ENCODE measurements at regions not wholly inside any gene's neighbourhood (a gene's known extent, or its start where the extent isn't known, plus 50 kb on each side); places are given as distances from the start of the nearest gene placed in this dataset.

DNA sequence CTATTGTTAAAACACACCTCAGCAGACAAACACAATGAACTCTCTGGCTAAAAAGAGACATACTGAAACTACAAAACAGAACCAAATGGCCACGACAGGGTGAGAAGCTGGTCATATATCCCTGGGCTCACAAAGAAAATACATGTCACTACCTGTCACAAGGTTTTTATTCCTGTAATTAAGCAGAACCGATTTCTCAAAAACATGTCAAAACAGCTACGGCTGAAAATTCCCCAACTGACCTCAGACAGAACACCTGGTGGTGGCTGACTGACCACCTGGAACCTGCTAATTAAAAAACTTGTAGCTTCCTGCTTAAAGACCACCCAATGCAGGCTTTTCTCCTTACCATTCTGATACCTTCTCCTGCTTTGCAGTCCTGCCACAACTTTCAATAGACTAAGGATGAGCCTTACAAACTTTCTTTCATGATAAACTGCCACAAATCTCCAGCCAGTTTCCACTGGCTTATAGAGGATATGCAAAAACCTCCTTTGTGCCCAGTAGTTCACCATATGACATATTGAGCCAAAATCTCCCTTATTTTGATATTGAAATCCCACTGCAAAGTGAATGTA, 571.9 kb downstream of the SPOCK3 start:
- H3K36me3 ChIP-seq (ENCODE audit: insufficient read depth in 1 of 2, low read depth in 1 of 2), result no peaks in the 10 kb centered on the region
- no peak overlapping the region for H3K27ac ChIP-seq
- H3K27me3 ChIP-seq (ENCODE audit: insufficient read depth in 3 of 3, low read length in 2 of 3), result no peaks in the 10 kb centered on the region
- 28 to 32% (median 29%) methylated on average over 3 of the region's 3 CpGs for WGBS, 3 donors
- no peak for ATAC-seq
- intact Hi-C loops (cut with DNase I), result no loop called here
- no peak for DNase-seq
- H3K4me3 ChIP-seq, result no peak overlapping the region
- no peaks in the 10 kb centered on the region for H3K4me1 ChIP-seq
- TF ChIP-seq, protein P1, sequence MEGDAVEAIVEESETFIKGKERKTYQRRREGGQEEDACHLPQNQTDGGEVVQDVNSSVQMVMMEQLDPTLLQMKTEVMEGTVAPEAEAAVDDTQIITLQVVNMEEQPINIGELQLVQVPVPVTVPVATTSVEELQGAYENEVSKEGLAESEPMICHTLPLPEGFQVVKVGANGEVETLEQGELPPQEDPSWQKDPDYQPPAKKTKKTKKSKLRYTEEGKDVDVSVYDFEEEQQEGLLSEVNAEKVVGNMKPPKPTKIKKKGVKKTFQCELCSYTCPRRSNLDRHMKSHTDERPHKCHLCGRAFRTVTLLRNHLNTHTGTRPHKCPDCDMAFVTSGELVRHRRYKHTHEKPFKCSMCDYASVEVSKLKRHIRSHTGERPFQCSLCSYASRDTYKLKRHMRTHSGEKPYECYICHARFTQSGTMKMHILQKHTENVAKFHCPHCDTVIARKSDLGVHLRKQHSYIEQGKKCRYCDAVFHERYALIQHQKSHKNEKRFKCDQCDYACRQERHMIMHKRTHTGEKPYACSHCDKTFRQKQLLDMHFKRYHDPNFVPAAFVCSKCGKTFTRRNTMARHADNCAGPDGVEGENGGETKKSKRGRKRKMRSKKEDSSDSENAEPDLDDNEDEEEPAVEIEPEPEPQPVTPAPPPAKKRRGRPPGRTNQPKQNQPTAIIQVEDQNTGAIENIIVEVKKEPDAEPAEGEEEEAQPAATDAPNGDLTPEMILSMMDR (IDR thresholded peaks at IDR 0.05), result no peak
- no peaks in the 10 kb centered on the region for H3K9me3 ChIP-seq

DNA sequence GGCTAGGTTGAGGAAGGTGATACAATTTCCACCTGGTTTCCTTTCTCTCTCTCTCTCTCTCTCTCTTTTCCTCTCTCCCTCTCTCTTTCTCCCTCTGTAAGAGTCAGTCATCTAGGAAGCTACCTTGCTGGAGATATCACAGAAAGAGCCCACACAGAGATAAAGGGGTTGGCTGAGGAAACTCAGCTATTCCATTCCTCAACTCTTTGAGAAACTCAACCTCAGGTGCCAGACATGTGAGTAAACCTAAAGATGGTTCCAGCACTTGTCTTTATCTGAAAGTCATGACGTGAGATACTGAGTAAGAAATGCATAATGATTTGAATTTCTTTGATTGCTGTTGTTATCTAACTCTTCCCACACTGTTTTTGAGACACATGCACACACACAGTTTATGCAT, 564.0 kb downstream of the SPOCK3 start:
- 57 to 68% (median 62%) methylated on average over 1 of the region's 1 CpG for WGBS, 3 donors
- no peak for ATAC-seq
- no peaks in the 10 kb centered on the region for H3K27me3 ChIP-seq (ENCODE audit: insufficient read depth in 3 of 3, low read length in 2 of 3)
- no peaks in the 10 kb centered on the region for H3K9me3 ChIP-seq
- no peak for DNase-seq
- H3K27ac ChIP-seq, result no peak overlapping the region
- TF ChIP-seq, protein P1 (IDR thresholded peaks at IDR 0.05), result no peak
- no peaks in the 10 kb centered on the region for H3K4me1 ChIP-seq
- no peak overlapping the region for H3K4me3 ChIP-seq
- intact Hi-C loops (cut with DNase I), result no loop called here
- no peaks in the 10 kb centered on the region for H3K36me3 ChIP-seq (ENCODE audit: insufficient read depth in 1 of 2, low read depth in 1 of 2)

DNA sequence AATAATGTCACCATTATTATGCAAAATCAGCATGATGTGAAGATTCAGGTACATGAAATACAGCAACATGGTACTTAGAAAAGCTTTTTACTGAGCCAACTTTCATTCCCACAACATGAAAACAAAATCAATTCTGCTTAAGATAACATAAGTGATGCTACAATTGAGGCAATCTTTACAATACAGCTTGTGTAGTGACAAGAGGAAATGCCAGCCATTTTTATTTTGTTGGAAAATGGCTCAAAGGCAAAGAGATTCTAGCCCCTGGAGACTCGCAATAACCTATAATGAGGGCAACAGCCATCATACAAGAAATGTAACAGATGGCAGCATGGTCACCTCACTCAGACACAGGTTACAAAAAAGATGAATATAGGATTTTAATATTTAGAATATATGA, 560.4 kb downstream of the SPOCK3 start:
- H3K9me3 ChIP-seq, result no peaks in the 10 kb centered on the region
- intact Hi-C loops (cut with DNase I), result no loop called here
- H3K4me1 ChIP-seq, result no peaks in the 10 kb centered on the region
- DNase-seq (no peak), ATAC-seq (no peak)
- no peak overlapping the region for H3K27ac ChIP-seq
- whole genome bisulfite sequencing, 3 donors, result 91 to 97% (median 94%) methylated on average over 1 of the region's 1 CpG
- H3K27me3 ChIP-seq (ENCODE audit: insufficient read depth in 3 of 3, low read length in 2 of 3), result no peaks in the 10 kb centered on the region
- no peaks in the 10 kb centered on the region for H3K36me3 ChIP-seq (ENCODE audit: insufficient read depth in 1 of 2, low read depth in 1 of 2)
- TF ChIP-seq, protein P1 (IDR thresholded peaks at IDR 0.05), result no peak
- H3K4me3 ChIP-seq, result no peak overlapping the region

DNA sequence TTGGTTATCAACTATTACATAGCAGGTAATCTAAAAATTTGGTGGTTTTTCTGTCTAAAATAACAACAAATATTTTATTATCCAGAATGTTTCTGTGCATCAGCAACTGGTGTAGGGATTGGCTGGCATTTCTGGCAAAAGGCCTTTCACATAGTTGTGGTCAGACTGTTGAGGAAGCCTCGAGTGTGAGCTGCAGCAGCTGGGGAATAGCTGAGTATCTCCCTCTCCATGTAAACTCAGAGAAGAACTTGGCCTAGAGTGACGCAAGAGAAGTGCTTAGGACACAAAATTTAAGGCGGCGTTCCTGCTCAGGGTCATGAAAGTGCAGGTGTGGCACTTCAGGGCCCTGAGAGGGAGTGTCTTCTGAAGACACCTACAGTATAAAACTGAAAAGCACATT, 558.9 kb downstream of the SPOCK3 start:
- Histone ChIP-seq H3K9me3 (no peaks in the 10 kb centered on the region), H3K4me1 (no peaks in the 10 kb centered on the region), H3K36me3 (ENCODE audit: insufficient read depth in 1 of 2, low read depth in 1 of 2) (no peaks in the 10 kb centered on the region), H3K4me3 (no peak overlapping the region), H3K27me3 (ENCODE audit: insufficient read depth in 3 of 3, low read length in 2 of 3) (no peaks in the 10 kb centered on the region), H3K27ac (no peak overlapping the region)
- DNase-seq (no peak), ATAC-seq (no peak)
- TF ChIP-seq, protein P1 (IDR thresholded peaks at IDR 0.05), result no peak
- WGBS, 3 donors, result 61 to 63% (median 61%) methylated on average over 4 of the region's 4 CpGs
- intact Hi-C loops (cut with DNase I), result no loop called here

DNA sequence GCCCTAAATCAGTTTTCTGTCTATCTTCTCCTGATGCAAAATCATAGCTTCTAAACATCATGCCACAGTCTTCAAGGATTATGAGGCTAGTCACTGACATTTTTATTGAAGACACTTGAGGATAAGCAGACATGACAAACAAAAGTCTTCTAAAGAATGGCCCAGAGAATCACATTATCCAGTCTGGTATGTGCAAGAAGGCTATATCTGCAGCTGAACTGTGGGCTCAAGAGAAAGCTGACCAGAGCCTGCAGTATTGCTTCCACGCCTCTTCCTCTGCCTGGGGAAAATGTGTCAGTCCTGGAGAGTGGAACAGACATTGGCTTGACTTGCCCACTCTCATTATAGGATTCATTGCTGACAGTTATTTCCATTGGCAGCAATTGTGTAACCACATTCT, 553.5 kb downstream of the SPOCK3 start:
- TF ChIP-seq, protein P1 (IDR thresholded peaks at IDR 0.05), result no peak
- no peak overlapping the region for H3K27ac ChIP-seq
- no peaks in the 10 kb centered on the region for H3K27me3 ChIP-seq (ENCODE audit: insufficient read depth in 3 of 3, low read length in 2 of 3)
- no peak overlapping the region for H3K4me3 ChIP-seq
- no peaks in the 10 kb centered on the region for H3K9me3 ChIP-seq
- WGBS, 3 donors, result 70 to 83% (median 72%) methylated on average over 1 of the region's 1 CpG
- intact Hi-C loops (cut with DNase I), result no loop called here
- no peak for DNase-seq
- no peaks in the 10 kb centered on the region for H3K4me1 ChIP-seq
- H3K36me3 ChIP-seq (ENCODE audit: insufficient read depth in 1 of 2, low read depth in 1 of 2), result no peaks in the 10 kb centered on the region
- no peak for ATAC-seq

All from psoas muscle (tissue), 7 donors.